GM12878 (cell line): ENCODE measurements at regions not wholly inside any gene's neighbourhood (a gene's known extent, or its start where the extent isn't known, plus 50 kb on each side); places are given as distances from the start of the nearest gene placed in this dataset.

Experiments used
- ATAC-seq: fragments of 200-7000 bp; cut with Tn5 transposase; 3 replicates; pipeline ENCODE4 v1.9.1; 2020; ENCODE audit warnings: mild to moderate bottlenecking, moderate library complexity
- BruUV-seq: library from RNA; stranded (reverse); fragments of 400-500 nt; replicated peaks from 2 replicates; lab custom pipeline; 2021; lab: Mats Ljungman, UMichigan
- CTCF ChIA-PET: fragments of 300-600 bp; sonication (Branson Sonifier 250); formaldehyde crosslinking; extraction: SDS; loops from one replicate; lab custom pipeline; 2021; ENCODE audit warnings: inconsistent platforms; lab: Yijun Ruan, JAX
- POLR2A ChIA-PET: fragments of 350-600 bp; formaldehyde crosslinking; extraction: SDS; loops from one replicate; lab custom pipeline; 2021; ENCODE audit warnings: inconsistent platforms; lab: Charles Lee
- RAD21 ChIA-PET: fragments of 300-600 bp; sonication (Branson Sonifier 250); formaldehyde crosslinking; loops from one replicate; lab custom pipeline; 2023; ENCODE audit warnings: antibody characterized with exemption; ENCODE audit not compliant: unreplicated experiment; lab: Charles Lee
- SMC1A ChIA-PET: fragments of 300-600 bp; sonication (Branson Sonifier 250); formaldehyde crosslinking; loops from one replicate; lab custom pipeline; 2023; ENCODE audit not compliant: unreplicated experiment, uncharacterized antibody; lab: Charles Lee
- DNase-seq: peaks from one replicate; pipeline ENCODE4 v3.0.0-alpha.2; 2011; ENCODE audit warnings: low read depth, low spot score
- FAIRE-seq: peaks from 3 replicates; lab custom pipeline; 2011; peaks lifted over from hg19 to GRCh38; lab: Jason Lieb, UNC
- H2AFZ ChIP-seq: 2 replicates; pipeline ENCODE4 v1.6.0; 2011; ENCODE audit warnings: low read depth, low read length, control low read depth; ENCODE audit not compliant: control insufficient read depth
- H3K27ac ChIP-seq: 2 replicates; pipeline ENCODE4 v1.5.1; 2011; ENCODE audit warnings: control low read depth; ENCODE audit not compliant: control insufficient read depth, insufficient read depth
- H3K27me3 ChIP-seq, 2 experiments: replicated peaks in 1 of 2; 2 replicates each; pipeline versions ENCODE4 v1.6.0 to v1.6.1; 2011; ENCODE audit warnings: low read length in 1 of 2; ENCODE audit not compliant: control insufficient read depth in 2 of 2, insufficient read depth in 2 of 2
- H3K36me3 ChIP-seq, 2 experiments: 2 replicates each; pipeline ENCODE4 v1.5.1; 2011; ENCODE audit warnings: low read length in 1 of 2; ENCODE audit not compliant: control insufficient read depth in 2 of 2, insufficient read depth in 2 of 2
- H3K4me1 ChIP-seq: 2 replicates; pipeline ENCODE4 v1.6.1; 2011; ENCODE audit warnings: mild to moderate bottlenecking, low read length, moderate library complexity, mixed read lengths; ENCODE audit not compliant: control insufficient read depth, insufficient read depth
- H3K4me2 ChIP-seq: 2 replicates; pipeline ENCODE4 v1.6.0; 2011; ENCODE audit warnings: control low read depth; ENCODE audit not compliant: control insufficient read depth, insufficient read depth
- H3K4me3 ChIP-seq: fragments of 200-600 bp; sonication (generic); 2 replicates; pipeline ENCODE4 v1.5.1; 2016
- H3K79me2 ChIP-seq: 2 replicates; pipeline ENCODE4 v1.6.0; 2011; ENCODE audit warnings: low read length; ENCODE audit not compliant: control insufficient read depth, insufficient read depth
- H3K9ac ChIP-seq: 2 replicates; pipeline ENCODE4 v1.8.0; 2011; ENCODE audit warnings: low read length, control low read depth, mixed read lengths; ENCODE audit not compliant: control insufficient read depth, insufficient read depth
- H3K9me3 ChIP-seq: replicated peaks from 3 replicates; pipeline ENCODE4 v1.5.1; 2011; ENCODE audit warnings: mild to moderate bottlenecking, low read length; ENCODE audit not compliant: control insufficient read depth, insufficient read depth
- H4K20me1 ChIP-seq: 2 replicates; pipeline ENCODE4 v1.6.0; 2011; ENCODE audit not compliant: control insufficient read depth, insufficient read depth
- ATF7 ChIP-seq: fragments of 450-650 bp; IDR thresholded peaks from 2 replicates; pipeline ENCODE4 v1.6.1; 2016; ENCODE audit warnings: low read depth, mild to moderate bottlenecking
- BACH1 ChIP-seq: fragments of 450-650 bp; IDR thresholded peaks from 2 replicates; pipeline ENCODE4 v1.6.1; 2017; ENCODE audit warnings: mild to moderate bottlenecking, borderline replicate concordance
- BCL11A ChIP-seq: IDR thresholded peaks from 2 replicates; pipeline ENCODE4 v1.6.1; 2011; ENCODE audit warnings: low read depth, low read length
- DPF2 ChIP-seq: fragments of 450-650 bp; IDR thresholded peaks from 2 replicates; pipeline ENCODE4 v1.6.1; 2017; ENCODE audit warnings: mild to moderate bottlenecking
- POLR2A ChIP-seq: IDR thresholded peaks from 2 replicates; pipeline ENCODE4 v1.6.1; 2011; ENCODE audit warnings: low read depth, mild to moderate bottlenecking, low read length
- POU2F2 ChIP-seq: IDR thresholded peaks from 3 replicates; pipeline ENCODE4 v1.6.1; 2011; ENCODE audit warnings: low read depth, mild to moderate bottlenecking, low read length, borderline replicate concordance
- TAF1 ChIP-seq: IDR thresholded peaks from 2 replicates; pipeline ENCODE4 v1.6.1; 2011; ENCODE audit warnings: mild to moderate bottlenecking, low read depth, low read length, borderline replicate concordance
- TCF7 ChIP-seq: IDR thresholded peaks from 2 replicates; pipeline ENCODE4 v1.6.1; 2014; ENCODE audit warnings: antibody characterized with exemption, borderline replicate concordance
- WRNIP1 ChIP-seq: IDR thresholded peaks from 2 replicates; pipeline ENCODE4 v1.6.1; 2011; ENCODE audit warnings: low read depth, low read length, improper control_type of control experiment, borderline replicate concordance
- whole genome bisulfite sequencing: methylation state at CpG from one replicate; pipeline ENCODE4 v1.1.6; 2016; ENCODE audit warnings: low lambda C conversion rate; ENCODE audit not compliant: insufficient replicate concordance, insufficient coverage; ENCODE audit errors: missing lambda C conversion rate; 5-methylcytosine and 5-hydroxymethylcytosine counted together
- in situ Hi-C: fragments of 300-500 bp; cut with MboI; formaldehyde crosslinking; loops from 9 replicates; pipeline ENCODE4 v1.14.3; 2018; ENCODE audit warnings: mixed read lengths
- intact Hi-C: fragments of 100-400 bp; cut with micrococcal nuclease; formaldehyde crosslinking; loops from one replicate; pipeline ENCODE4 v1.14.2; 2022; ENCODE audit not compliant: unreplicated experiment
- TF ChIP-seq, protein P1 (sequence below): fragments of 450-650 bp; formaldehyde crosslinking; IDR thresholded peaks from 2 replicates; pipeline ENCODE4 v1.5.0; 2022; ENCODE audit warnings: mild to moderate bottlenecking, missing genetic modification characterization
- TF ChIP-seq, protein P2 (sequence below): fragments of 450-650 bp; conservative IDR thresholded peaks from 2 replicates; pipeline ENCODE4 v1.6.1; 2017; ENCODE audit warnings: mild to moderate bottlenecking, moderate library complexity

DNA sequence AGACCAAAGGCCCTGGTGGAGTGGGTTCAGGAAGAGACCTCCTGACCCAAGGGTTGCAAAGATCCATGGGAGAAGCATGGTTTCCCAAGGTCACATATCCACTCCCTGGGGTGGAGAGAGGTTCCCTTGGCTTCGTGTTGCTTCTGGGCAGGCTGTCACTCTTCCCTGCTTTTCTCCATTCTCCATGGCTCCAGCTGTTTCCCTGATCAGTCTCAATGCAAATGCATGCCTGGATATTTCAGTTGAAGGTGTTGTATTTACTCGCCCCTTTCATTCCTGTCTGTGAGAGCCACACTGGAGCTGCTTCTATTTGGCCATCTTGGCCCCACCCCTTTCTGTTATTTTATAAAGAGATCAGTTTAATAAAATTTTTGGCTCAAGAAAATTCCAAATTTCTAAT, 95.0 kb upstream of the PLSCR4 start (continued):
- no peak for TF ChIP-seq DPF2
- TF ChIP-seq, protein P1, sequence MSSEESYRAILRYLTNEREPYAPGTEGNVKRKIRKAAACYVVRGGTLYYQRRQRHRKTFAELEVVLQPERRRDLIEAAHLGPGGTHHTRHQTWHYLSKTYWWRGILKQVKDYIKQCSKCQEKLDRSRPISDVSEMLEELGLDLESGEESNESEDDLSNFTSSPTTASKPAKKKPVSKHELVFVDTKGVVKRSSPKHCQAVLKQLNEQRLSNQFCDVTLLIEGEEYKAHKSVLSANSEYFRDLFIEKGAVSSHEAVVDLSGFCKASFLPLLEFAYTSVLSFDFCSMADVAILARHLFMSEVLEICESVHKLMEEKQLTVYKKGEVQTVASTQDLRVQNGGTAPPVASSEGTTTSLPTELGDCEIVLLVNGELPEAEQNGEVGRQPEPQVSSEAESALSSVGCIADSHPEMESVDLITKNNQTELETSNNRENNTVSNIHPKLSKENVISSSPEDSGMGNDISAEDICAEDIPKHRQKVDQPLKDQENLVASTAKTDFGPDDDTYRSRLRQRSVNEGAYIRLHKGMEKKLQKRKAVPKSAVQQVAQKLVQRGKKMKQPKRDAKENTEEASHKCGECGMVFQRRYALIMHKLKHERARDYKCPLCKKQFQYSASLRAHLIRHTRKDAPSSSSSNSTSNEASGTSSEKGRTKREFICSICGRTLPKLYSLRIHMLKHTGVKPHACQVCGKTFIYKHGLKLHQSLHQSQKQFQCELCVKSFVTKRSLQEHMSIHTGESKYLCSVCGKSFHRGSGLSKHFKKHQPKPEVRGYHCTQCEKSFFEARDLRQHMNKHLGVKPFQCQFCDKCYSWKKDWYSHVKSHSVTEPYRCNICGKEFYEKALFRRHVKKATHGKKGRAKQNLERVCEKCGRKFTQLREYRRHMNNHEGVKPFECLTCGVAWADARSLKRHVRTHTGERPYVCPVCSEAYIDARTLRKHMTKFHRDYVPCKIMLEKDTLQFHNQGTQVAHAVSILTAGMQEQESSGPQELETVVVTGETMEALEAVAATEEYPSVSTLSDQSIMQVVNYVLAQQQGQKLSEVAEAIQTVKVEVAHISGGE (CRISPR knock-in tag) = no peak
- TF ChIP-seq TCF7 = no peak
- TF ChIP-seq POU2F2 = no peak

DNA sequence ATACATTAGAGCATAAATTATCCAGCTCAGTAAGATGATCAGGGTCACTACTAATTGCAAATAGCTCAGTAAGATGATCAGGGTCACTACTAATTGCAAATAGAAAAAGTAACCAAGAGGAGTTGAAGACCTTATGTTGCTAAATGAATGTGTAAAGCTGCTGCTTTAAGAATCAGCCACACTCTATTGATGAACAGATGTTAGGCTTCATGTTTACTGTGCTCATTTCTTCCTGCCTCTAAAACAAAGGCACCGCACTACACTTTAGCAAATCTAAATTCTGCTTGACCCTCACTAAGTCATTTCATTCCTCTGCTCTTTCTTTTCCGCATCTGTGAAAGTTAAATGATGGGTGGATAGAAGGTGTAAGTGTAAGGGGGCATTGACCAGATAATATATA, 92.6 kb upstream of the PLSCR4 start:
- Histone ChIP-seq H3K36me3 (no peaks in the 10 kb centered on the region), H3K9ac (no peak overlapping the region), H3K4me3 (no peak overlapping the region), H3K4me1 (no peaks in the 10 kb centered on the region), H2AFZ (no peak overlapping the region), H4K20me1 (no peaks in the 10 kb centered on the region), H3K27ac (no peak overlapping the region), H3K4me2 (no peak overlapping the region), H3K79me2 (no peaks in the 10 kb centered on the region), H3K9me3 (no peaks in the 10 kb centered on the region), H3K27me3 (no peaks in the 10 kb centered on the region)
- ChIA-PET SMC1A (no interaction called here), POLR2A (no interaction called here), RAD21 (no interaction called here), CTCF (interaction anchor here (1.3 kb wide), 1 partner anchor 251 kb away, joined by 3 read pairs; no protein-coding TSS in a partner anchor)
- WGBS = 20% methylated on average over 2 of the region's 2 CpGs
- TF ChIP-seq BCL11A = no peak
- TF ChIP-seq, protein P2, sequence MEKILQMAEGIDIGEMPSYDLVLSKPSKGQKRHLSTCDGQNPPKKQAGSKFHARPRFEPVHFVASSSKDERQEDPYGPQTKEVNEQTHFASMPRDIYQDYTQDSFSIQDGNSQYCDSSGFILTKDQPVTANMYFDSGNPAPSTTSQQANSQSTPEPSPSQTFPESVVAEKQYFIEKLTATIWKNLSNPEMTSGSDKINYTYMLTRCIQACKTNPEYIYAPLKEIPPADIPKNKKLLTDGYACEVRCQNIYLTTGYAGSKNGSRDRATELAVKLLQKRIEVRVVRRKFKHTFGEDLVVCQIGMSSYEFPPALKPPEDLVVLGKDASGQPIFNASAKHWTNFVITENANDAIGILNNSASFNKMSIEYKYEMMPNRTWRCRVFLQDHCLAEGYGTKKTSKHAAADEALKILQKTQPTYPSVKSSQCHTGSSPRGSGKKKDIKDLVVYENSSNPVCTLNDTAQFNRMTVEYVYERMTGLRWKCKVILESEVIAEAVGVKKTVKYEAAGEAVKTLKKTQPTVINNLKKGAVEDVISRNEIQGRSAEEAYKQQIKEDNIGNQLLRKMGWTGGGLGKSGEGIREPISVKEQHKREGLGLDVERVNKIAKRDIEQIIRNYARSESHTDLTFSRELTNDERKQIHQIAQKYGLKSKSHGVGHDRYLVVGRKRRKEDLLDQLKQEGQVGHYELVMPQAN = no peak
- TF ChIP-seq ATF7 = no peak
- no peak for TF ChIP-seq BACH1
- no peak for TF ChIP-seq POLR2A
- TF ChIP-seq WRNIP1 = no peak
- TF ChIP-seq TAF1 = no peak
- in situ Hi-C loops = no loop called here
- ATAC-seq (no peak), DNase-seq (no peak), FAIRE-seq (no peak)
- BruUV-seq = no TSS peak
- intact Hi-C loops = no loop called here
